HG02870 (cell line): ENCODE measurements at regions not wholly inside any gene's neighbourhood (a gene's known extent, or its start where the extent isn't known, plus 50 kb on each side); places are given as distances from the start of the nearest gene placed in this dataset.
"Not testable (repeated sequence)": the region's sequence is repeated elsewhere in the genome, so short reads cannot be mapped to it uniquely, and the experiment has no call there.

Experiments used
- ATAC-seq: cut with Tn5 transposase; IDR thresholded peaks from one replicate; pipeline ENCODE4 v1.9.1; 2021; ENCODE audit warnings: mild to moderate bottlenecking, moderate library complexity; ENCODE audit not compliant: unreplicated experiment

- ATAC-seq: not testable (repeated sequence)
These were observed 101.8 kb upstream of the SLC38A2 start for GRCh38 chr12:46474385-46474784.

- ATAC-seq: peak; percentile 67
These were observed 101.2 kb upstream of the SLC38A2 start for GRCh38 chr12:46473634-46474329.

DNA sequence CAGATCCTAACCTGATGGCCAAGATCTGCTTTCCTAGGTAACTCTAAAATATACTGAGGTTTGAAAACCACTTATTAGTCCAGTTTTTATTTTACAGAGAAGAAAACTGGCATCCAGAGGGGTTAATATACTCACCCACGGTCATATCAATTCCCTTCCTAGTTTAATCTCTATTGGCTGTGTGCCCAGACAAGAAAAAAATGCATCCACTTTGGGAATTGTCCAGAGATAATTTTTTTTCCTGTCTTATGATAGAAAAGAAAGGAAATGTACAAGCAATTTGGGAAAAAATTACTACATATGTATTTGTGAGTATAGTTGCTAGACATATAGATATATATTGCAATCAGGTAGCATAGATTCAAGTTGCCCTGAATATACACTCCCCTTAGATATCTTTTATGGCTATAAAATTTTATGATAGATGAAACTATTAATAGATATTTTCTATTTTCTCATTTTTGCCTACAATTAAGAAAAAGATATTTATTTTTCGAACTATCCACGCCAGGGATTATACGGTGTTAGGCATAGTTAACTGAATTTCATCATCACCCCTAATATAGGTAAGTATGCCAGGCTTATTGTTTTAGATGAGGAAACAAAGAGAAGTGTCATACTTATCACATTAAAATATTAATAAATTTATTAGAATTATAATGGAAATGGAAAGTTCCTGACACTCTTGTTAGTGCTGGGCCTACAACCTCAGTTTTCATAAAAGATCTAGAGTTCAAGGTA, 100.5 kb upstream of the SLC38A2 start:
- ATAC-seq: no peak

- ATAC-seq: no peak
These were observed 99.7 kb upstream of the SLC38A2 start for GRCh38 chr12:46472144-46472705.

- ATAC-seq: no peak
These were observed 98.8 kb upstream of the SLC38A2 start for GRCh38 chr12:46471404-46471803.

- no peak for ATAC-seq
These were observed 98.4 kb upstream of the SLC38A2 start for GRCh38 chr12:46470975-46471374.

GRCh38 chr12:46470036-46470627, 97.6 kb upstream of the SLC38A2 start:
- peak; percentile 82 for ATAC-seq

- no peak for ATAC-seq
These were observed 96.2 kb upstream of the SLC38A2 start for GRCh38 chr12:46468813-46469212.

- no peak for ATAC-seq
These were observed 95.6 kb upstream of the SLC38A2 start for GRCh38 chr12:46468160-46468559.

DNA sequence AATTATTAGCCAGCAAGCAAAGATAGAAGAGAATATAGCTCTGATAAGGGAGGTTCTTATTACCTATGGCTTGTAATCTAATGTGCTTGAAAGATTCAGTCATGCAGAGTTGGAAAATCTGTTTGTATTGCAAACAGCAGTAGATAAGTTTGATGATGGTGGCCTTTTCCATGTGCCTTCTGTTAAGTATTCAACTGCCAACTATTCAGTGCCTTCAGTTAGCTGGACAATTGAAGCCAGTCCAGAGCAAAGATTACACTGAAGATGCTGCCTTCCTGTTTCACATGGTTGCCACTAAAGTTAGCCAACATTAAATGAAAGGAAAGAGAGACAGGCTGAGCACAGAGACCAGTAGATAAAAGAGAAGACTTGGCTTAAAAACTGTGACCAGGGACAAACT, 92.7 kb upstream of the SLC38A2 start:
- ATAC-seq: no peak

GRCh38 chr12:46464863-46465262, 92.3 kb upstream of the SLC38A2 start:
- no peak for ATAC-seq

DNA sequence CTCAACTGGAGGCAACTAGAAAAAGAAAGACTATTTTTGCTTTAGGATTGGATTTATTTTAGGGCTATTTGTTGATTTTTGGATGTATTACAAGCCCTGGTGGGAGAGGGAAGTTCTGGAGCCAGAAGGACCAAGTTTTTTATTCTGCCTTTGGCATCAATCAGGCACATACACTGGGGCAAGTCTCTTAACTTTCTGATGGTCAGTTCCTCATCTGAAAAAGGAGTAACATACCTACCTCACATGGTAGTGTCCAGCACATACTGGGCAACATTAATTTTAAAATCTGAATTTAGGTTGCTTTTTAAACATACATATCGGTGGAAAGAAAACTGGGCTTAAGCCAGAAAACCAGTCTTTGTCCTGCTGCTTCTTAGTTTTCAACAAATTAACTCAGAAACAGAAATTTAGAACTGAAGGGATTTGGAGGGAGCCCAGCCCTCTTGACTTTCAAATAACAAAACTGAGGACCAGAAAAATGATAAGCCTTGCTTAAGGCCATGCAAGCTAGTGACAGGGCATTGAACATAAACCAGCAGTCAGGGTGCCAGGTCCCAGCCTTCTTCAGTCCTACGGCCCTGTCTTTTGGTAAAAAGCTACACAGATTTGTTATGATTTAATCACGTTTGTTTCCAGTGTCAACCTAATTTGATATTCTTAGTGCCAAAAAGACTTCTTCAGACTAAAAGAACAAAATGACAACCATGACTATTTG, 90.2 kb upstream of the SLC38A2 start:
- ATAC-seq: no peak

- no peak for ATAC-seq
These were observed 89.5 kb upstream of the SLC38A2 start for GRCh38 chr12:46461907-46462640.

GRCh38 chr12:46461459-46461858, 88.9 kb upstream of the SLC38A2 start:
- no peak for ATAC-seq

DNA sequence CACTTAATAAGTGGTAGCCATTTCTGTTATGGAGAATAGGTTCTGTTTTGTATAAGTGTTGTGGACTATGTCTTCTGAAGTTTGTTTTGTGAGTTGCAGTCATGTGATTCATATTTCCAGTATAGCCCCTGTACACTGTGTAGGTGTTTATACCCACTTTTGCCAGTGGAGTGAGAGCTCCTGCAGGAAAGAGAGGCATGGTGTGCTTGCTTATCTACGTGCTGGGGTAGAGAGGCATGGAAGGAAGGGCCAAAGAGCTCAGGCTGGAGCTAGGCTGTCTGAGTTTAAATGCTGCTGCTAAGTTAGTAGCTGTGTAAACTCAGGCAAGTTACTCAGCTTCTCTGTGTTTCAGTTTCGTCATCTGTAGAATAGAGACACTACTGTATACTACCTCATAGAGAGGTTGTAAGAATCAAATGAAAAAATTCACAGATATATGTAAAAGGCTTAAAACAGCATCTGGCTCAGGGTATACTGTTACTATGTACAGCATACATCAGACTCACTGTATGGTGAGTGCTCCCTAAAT, 88.2 kb upstream of the SLC38A2 start:
- ATAC-seq: peak; percentile 53

- ATAC-seq: peak; percentile 31
These were observed 87.4 kb upstream of the SLC38A2 start for GRCh38 chr12:46459861-46460545.

DNA sequence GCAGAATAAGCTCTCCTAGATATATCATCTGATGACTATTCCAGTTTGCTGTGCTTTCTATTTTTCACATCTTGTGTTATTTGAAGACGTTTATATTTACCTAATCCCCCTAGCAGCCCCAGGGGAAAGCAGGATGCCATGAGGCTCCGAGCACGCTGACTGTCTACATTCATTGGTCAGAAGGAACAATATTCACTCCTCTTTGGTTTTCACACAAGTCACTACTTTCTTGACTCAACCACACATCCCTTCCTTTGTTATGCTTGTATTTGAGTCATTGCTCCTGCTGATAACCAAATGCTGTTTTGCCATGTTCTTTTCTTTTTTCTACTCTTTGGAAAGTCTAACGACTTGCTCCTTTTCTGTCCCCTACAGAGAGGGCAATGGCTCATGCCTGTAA, 86.5 kb upstream of the SLC38A2 start:
- no peak for ATAC-seq

GRCh38 chr12:46458500-46459102, 86.0 kb upstream of the SLC38A2 start:
- no peak for ATAC-seq

DNA sequence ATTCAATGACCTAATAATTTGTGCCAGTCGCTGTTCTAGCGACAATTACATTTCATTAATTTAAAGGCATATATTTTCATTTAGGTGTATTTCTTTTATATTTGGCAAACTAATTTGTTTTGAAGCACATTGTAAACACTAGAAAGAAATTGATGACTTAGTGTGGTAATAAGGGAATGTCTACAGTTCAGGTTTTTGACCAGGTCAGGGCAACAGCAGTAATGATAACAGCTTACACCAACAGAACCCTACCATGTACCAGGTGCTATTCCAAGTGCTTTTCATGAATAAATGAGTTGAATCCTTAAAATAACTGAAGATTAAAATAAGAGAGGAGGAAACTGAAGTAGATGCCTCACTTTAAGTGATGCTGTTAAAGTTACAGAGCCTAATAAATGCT, 85.4 kb upstream of the SLC38A2 start:
- no peak for ATAC-seq
